HL-60 (cell line): ENCODE measurements at regions not wholly inside any gene's neighbourhood (a gene's known extent, or its start where the extent isn't known, plus 50 kb on each side); places are given as distances from the start of the nearest gene placed in this dataset.

ENCODE experiments used
- POLR2AphosphoS5 ChIP-seq: IDR thresholded peaks from 2 replicates; pipeline ENCODE4 v1.6.1; 2012; ENCODE audit warnings: low read depth
- TF ChIP-seq, protein P1 (sequence below): IDR thresholded peaks from one replicate; pipeline ENCODE4 v1.5.1; 2011; ENCODE audit warnings: low read length, control low read depth, inconsistent platforms; ENCODE audit not compliant: insufficient read depth
- TF ChIP-seq, protein P2 (sequence below): IDR thresholded peaks from 2 replicates; pipeline ENCODE4 v1.6.1; 2012; ENCODE audit warnings: low read depth; ENCODE audit not compliant: insufficient replicate concordance

DNA sequence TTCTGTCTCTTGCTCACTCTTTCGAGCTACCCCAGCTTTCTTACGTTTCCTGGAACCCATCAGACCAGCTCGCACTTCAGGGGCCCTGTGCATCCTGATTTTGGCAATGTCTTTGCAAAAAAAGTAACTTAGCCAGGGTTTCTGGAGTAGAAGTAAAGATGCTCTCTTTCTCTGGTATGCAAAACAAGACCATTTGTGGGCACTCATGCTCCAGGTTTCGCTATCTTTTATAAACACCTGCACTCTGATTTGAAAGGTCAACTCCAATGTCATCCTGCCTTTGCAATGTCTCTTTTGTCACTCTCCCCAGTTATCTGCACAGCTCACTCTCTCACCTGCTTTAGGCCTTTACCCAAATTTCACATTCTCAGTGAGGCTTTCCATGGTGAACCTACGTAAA lies 869.1 kb downstream of the QKI start:
- no peak for TF ChIP-seq POLR2AphosphoS5
- TF ChIP-seq, protein P1, sequence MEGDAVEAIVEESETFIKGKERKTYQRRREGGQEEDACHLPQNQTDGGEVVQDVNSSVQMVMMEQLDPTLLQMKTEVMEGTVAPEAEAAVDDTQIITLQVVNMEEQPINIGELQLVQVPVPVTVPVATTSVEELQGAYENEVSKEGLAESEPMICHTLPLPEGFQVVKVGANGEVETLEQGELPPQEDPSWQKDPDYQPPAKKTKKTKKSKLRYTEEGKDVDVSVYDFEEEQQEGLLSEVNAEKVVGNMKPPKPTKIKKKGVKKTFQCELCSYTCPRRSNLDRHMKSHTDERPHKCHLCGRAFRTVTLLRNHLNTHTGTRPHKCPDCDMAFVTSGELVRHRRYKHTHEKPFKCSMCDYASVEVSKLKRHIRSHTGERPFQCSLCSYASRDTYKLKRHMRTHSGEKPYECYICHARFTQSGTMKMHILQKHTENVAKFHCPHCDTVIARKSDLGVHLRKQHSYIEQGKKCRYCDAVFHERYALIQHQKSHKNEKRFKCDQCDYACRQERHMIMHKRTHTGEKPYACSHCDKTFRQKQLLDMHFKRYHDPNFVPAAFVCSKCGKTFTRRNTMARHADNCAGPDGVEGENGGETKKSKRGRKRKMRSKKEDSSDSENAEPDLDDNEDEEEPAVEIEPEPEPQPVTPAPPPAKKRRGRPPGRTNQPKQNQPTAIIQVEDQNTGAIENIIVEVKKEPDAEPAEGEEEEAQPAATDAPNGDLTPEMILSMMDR = no peak
- TF ChIP-seq, protein P2, sequence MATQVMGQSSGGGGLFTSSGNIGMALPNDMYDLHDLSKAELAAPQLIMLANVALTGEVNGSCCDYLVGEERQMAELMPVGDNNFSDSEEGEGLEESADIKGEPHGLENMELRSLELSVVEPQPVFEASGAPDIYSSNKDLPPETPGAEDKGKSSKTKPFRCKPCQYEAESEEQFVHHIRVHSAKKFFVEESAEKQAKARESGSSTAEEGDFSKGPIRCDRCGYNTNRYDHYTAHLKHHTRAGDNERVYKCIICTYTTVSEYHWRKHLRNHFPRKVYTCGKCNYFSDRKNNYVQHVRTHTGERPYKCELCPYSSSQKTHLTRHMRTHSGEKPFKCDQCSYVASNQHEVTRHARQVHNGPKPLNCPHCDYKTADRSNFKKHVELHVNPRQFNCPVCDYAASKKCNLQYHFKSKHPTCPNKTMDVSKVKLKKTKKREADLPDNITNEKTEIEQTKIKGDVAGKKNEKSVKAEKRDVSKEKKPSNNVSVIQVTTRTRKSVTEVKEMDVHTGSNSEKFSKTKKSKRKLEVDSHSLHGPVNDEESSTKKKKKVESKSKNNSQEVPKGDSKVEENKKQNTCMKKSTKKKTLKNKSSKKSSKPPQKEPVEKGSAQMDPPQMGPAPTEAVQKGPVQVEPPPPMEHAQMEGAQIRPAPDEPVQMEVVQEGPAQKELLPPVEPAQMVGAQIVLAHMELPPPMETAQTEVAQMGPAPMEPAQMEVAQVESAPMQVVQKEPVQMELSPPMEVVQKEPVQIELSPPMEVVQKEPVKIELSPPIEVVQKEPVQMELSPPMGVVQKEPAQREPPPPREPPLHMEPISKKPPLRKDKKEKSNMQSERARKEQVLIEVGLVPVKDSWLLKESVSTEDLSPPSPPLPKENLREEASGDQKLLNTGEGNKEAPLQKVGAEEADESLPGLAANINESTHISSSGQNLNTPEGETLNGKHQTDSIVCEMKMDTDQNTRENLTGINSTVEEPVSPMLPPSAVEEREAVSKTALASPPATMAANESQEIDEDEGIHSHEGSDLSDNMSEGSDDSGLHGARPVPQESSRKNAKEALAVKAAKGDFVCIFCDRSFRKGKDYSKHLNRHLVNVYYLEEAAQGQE = no peak
